ENCODE measurements at regions not wholly inside any gene's neighbourhood (a gene's known extent, or its start where the extent isn't known, plus 50 kb on each side); places are given as distances from the start of the nearest gene placed in this dataset.

DNA sequence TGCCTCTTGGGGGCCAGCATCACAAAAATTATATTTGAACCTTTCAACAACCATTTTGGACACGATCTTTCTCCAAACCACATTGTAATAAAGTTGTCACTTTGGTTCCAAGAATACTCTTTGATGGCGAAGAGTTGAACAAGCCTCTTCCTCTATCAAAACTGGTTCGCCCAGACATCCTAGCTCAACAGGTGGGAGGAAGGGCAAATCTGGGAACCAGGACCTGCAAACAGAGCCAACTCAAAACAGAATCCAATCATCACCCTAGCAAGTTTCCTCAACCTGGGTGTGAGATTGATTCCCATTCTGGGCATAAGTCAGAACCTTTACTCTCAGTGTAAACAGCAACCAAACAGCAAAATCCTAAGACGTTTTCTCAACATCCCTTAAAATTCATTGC, 141.2 kb upstream of the RREB1 start:
- no peak for TF ChIP-seq TAF1 (IDR thresholded peaks at IDR 0.05; ENCODE audit: borderline replicate concordance, low read depth, low read length)
- no peak for TF ChIP-seq POLR2AphosphoS5 (IDR thresholded peaks at IDR 0.05; ENCODE audit: low read depth, low read length)

Data from GM12892 (cell line).